ENCODE measurements at regions not wholly inside any gene's neighbourhood (a gene's known extent, or its start where the extent isn't known, plus 50 kb on each side); places are given as distances from the start of the nearest gene placed in this dataset.
"Not testable (repeated sequence)": the region's sequence is repeated elsewhere in the genome, so short reads cannot be mapped to it uniquely, and the experiment has no call there.

DNA sequence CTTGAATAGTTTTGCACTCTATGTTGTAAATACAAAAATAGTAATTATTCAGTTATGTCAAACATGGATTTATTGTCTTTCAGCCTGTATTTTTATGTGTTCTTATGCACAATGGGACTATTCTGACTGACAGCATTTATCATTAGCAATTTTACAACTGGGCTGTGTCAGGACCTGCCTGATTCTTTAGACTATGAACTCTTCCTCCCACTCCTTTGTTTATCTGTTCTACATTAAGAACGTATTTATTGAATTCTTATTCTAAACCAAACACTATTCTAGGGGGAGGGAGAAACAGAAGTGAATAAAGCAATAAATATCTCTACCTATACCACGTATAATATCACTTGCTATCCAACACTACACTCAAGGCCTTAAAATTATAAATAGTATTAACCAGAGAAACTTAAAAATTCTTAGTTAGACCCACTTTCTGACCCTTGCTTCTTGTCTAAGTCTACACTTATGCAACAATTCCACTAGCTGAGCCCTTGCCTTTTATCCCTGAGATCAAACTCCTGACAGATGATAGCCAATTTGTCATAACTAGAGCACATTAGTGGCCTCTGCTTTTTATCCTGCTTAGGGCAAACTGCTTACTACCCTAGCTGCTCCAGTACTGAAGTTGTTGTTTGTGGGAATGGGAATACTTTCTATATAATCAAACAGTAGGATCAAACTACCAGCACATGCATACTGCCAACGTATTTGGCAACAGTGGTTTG is 494.3 kb downstream of the BRINP3 start:
- DNase-seq = no peak

DNA sequence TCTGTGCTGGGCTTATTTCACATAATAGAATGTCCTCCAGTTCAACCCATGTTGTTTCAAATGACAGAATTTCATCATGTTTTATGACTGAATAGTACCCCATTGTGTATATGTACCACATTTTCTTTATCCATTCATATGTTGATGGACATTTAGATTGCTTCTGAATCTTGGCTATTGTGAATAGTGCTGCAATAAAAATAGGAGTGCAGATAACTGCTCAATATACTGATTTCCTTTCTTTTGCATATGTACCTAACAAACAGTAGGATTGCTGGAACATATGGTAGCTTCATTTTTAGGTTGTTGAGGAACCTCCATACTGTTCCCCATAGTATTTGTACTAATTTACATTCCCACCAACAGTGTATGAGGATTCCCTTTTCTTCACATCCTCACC is 491.1 kb downstream of the BRINP3 start:
- no peak for DNase-seq

DNA sequence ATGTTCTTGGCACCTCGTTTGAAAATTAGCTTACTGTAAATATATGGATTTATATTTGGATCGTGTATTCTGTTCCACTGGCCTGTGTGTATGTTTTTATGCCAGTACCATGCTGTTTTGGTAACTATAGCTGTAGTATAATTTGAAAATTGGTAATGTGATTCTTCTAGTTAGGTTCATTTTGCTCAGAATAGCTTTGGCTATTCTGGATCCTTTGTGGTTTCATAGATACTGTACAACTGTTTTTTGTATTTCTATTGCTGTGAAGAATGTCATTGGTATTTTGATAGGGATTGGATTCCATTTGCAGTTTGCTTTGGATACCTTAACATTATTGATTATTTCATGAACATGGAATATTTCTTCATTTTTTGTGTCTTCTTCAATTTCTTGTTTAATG is 490.2 kb downstream of the BRINP3 start:
- DNase-seq = no peak

DNA sequence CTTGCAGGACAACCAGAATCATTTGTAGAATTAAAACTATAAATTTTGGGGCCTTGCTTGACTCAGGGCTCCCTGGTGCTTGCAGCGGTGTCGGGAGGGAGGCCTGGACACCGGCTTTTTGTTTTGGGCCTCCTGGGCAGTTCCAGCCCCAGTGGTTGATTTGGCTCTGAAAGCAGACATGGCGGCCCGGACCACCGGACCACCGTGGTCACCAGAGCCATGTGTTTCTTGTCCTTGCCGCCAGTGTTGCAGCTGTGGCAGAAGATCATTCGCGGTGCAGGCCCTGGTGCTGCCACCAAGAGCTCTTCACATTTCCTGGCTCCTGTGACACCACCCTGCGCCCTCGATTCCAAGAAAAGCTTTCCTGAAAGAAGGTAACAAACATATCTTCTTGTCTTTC is 484.8 kb downstream of the BRINP3 start:
- no peak for DNase-seq

DNA sequence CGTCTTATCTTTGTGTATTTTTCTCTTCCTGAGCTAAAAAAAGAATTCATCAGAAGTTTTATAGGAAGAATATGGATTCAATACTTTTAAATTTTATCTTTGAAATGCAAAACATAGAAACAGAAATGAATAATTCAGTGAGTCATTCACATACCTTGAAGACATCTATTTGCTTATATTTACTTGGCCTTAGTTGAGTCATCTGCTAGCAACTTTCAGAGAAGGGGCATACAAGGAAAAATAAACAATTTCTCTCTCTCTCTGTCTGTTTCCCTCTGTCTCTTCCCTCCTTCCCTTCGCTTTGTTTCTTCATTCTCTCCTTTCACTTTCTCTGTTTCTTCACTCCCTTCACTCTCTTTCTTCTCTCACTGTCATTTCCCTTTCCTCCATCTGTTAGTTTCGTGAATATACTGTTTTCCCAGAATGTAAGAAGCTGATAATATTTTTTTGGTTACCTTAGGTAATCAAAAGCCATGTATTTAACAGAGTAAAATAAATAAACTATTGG is 477.2 kb downstream of the BRINP3 start:
- no peak for DNase-seq

DNA sequence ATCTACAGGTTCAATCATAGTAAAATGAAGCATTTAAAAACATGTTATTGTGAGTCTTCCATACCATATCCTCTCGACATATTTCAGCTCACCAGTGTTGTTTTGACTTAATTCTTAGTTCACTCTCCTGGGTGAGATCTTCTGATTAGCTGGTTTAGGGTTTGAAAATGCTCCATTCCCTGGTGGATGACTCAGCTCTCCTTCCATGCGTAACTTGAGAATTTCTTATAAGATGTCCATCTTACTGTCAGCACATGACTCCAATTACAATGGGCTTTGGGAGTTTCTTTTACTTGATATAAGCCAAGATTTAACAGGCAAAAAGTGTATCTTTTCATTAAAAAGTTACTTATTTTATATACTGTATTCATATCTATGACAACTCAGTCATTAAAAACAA is 476.5 kb downstream of the BRINP3 start:
- no peak for DNase-seq

DNA sequence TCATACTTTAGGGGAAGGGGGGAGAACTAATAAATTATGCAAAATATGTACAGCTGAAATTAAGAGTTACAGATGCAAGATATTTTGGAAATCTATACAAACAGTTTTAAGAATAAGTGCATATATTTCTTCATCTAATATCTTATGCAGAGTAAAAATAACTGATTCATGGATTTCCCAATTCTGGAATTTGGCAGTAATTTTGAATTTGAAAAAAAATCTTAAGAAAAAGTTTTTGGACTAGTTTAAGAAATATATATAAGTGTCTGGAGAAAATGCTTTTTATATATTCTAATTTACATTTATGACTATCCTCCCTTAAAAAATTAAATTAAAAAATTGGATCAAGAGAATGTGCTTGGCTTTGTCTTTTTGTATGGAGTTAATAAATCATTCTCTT is 474.3 kb downstream of the BRINP3 start:
- no peak for DNase-seq

DNA sequence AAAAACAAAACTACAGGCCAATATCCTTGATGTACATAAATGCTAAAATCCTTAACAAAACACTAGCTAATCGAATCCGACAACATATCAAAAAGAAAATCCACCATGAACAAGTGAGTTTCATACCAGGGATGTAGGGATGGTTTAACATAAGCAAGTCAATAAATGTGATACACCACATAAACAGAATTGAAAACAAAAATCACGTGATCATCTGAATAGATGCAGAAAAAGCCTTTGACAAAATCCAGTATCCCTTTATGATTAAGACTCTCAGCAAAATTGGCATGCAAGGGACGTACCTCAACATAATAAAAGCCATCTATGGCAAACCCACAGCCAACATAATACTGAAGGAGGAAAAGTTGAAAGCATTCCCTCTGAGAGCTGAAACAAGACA is 466.1 kb downstream of the BRINP3 start:
- no peak for DNase-seq

DNA sequence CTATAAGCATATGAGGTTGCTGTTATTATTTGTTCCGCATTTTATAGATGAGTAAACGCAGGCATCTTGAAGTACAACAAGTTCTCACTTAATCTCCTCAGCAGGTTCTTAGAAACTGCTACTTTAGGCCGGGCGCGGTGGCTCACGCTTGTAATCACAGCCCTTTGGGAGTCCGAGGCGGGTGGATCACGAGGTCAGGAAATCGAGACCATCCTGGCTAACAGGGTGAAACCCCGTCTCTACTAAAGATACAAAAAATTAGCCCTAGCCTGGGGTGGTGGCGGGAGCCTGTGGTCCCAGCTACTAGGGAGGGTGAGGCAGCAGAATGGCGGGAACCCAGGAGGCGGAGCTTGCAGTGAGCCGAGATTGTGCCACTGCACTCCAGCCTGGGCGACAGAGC is 458.5 kb downstream of the BRINP3 start:
- not testable (repeated sequence) for DNase-seq

DNA sequence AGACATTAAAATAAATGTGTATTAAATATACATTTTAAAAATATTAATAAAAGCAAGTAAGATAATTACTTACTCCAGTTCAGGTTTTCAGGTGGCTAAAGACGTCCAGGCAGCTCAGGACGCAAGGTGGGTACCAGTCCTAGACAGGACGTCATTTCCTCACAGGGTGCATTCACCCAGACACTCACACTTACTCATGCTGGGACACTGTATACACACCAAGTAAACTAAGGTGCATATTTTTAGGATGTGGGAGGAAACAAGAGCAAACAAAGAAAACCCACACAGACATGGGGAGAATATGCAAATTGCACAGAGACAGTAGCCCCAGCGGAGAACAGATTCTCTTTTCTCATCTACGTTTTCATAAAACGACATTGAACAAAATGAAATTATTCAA is 457.9 kb downstream of the BRINP3 start:
- DNase-seq = no peak

DNA sequence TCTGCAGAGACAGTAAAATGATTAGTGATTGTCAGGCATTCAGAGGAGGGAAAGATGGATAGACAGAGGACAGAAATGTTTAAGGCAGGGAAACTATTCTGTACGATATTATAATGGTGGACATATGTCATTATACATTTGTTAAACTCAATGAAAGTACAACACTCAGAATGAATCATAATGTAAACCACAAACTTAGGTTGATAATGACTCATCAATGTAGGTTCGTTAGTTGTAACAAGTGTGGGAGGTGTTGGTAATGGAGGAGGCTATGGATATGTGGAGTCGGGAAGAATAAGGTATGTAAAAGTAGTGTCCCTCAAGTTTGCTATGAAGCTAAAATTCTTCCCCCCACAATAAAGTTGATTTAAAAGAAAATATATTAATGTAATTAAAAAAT is 455.0 kb downstream of the BRINP3 start:
- no peak for DNase-seq

DNA sequence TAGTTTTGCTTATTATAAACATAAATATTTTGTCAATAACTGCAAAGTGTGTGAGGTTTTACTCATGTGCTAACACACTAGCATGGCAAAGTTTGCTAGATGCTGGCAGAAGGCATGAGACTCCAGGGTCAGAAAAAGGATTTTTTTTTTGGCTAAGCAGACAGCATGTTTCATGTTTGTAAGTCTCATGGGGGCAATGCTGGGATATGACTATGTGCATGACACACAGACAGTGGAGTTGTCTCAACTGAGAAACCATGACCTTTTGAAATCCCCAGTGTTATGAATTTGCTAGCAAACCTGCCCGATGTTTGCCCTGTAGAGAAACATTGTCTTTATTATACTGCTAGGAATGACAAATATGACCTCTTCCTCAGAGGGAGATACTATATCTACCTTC is 448.2 kb downstream of the BRINP3 start:
- DNase-seq = no peak

DNA sequence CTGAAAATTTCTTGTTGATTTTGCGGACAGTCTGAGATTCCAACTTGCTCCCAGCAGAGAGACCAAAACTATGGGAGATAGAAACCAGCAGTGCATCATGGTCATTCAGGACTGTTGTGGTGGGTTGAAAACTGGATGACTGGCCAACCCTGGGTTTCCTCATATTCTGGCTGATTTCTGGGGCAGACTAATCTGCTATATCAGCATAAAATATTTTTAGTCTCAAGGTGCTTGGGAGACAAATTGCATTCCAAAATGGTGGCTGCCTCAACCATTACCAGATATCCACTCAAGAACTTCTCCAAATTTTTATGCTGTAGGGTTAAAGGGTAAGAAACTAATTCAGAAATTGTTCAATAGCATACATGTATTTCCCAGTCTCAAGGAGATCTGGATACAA is 434.0 kb downstream of the BRINP3 start:
- DNase-seq = no peak

DNA sequence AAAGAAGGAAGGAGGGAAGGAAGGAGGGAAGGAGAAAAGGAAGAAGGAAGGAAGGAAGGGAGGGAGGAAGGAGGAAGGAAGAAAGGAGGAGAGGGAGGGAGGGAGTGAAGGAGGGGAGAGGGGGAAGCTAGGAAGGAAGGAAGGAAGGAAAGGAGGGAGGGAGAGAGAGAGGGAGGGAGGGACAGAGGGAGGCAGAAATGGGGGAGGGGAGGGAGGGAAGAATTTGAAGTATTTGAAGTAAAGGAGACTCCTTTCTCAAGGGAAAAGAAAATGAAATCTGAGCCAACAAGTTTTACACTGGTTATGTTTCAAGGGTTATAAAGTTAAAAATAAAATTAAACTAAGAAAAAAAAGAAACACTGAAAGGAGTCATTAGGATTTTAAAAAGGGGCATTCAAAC is 431.4 kb downstream of the BRINP3 start:
- no peak for DNase-seq

Measured in NCI-H1436 (cell line).